DND-41 (cell line): ENCODE measurements at regions not wholly inside any gene's neighbourhood (a gene's known extent, or its start where the extent isn't known, plus 50 kb on each side); places are given as distances from the start of the nearest gene placed in this dataset.
"Not testable (repeated sequence)": the region's sequence is repeated elsewhere in the genome, so short reads cannot be mapped to it uniquely, and the experiment has no call there.

Experiments used
- ATAC-seq: fragments of 200-7000 bp; cut with Tn5 transposase; 3 replicates; pipeline ENCODE4 v1.9.1; 2021; ENCODE audit warnings: low read depth; ENCODE audit not compliant: insufficient read depth
- DNase-seq: peaks from one replicate; pipeline ENCODE4 v3.0.0-alpha.2; 2020
- H2AFZ ChIP-seq: 2 replicates; pipeline ENCODE4 v1.6.0; 2012; ENCODE audit warnings: low read depth, low read length
- H3K27ac ChIP-seq: 2 replicates; pipeline ENCODE4 v1.5.1; 2012; ENCODE audit warnings: low read length, inconsistent platforms
- H3K27me3 ChIP-seq: fragments of 200-600 bp; sonication (generic); 2 replicates; pipeline ENCODE4 v1.6.0; 2012; ENCODE audit warnings: low read length, mild to moderate bottlenecking, inconsistent platforms; ENCODE audit not compliant: insufficient read depth, poor library complexity
- H3K36me3 ChIP-seq: 2 replicates; pipeline ENCODE4 v1.5.1; 2012; ENCODE audit warnings: low read length, inconsistent platforms; ENCODE audit not compliant: insufficient read depth
- H3K4me1 ChIP-seq: 2 replicates; pipeline ENCODE4 v1.5.1; 2012; ENCODE audit warnings: mild to moderate bottlenecking, low read length; ENCODE audit not compliant: insufficient read depth
- H3K4me2 ChIP-seq: 2 replicates; pipeline ENCODE4 v1.6.0; 2012; ENCODE audit warnings: mild to moderate bottlenecking, moderate library complexity, low read length, inconsistent platforms; ENCODE audit not compliant: insufficient read depth
- H3K4me3 ChIP-seq, 2 experiments: fragments of 200-600 bp in 1 of 2; shearing (Covaris generic) in 1 of 2; 2 replicates each; pipeline ENCODE4 v1.5.1; 2012 to 2016; ENCODE audit warnings: inconsistent platforms in 2 of 2, low read length in 2 of 2, mild to moderate bottlenecking in 2 of 2, low read depth in 1 of 2, moderate library complexity in 1 of 2
- H3K79me2 ChIP-seq: 2 replicates; pipeline ENCODE4 v1.6.0; 2012; ENCODE audit warnings: low read length, inconsistent platforms; ENCODE audit not compliant: insufficient read depth
- H3K9ac ChIP-seq: 2 replicates; pipeline ENCODE4 v1.6.0; 2012; ENCODE audit warnings: low read depth, mild to moderate bottlenecking, inconsistent platforms, low read length, moderate library complexity
- H3K9me3 ChIP-seq: 2 replicates; pipeline ENCODE4 v1.5.1; 2012; ENCODE audit warnings: low read length, moderate library complexity, mild to moderate bottlenecking, inconsistent platforms; ENCODE audit not compliant: insufficient read depth, severe bottlenecking
- H4K20me1 ChIP-seq: 2 replicates; pipeline ENCODE4 v1.6.0; 2012; ENCODE audit warnings: low read length; ENCODE audit not compliant: insufficient read depth
- EZH2 ChIP-seq: IDR thresholded peaks from 3 replicates; pipeline ENCODE4 v1.6.1; 2012; ENCODE audit warnings: borderline replicate concordance, low read depth, mild to moderate bottlenecking, moderate library complexity, low read length, inconsistent platforms; ENCODE audit not compliant: severe bottlenecking
- TF ChIP-seq, protein P1 (sequence below): IDR thresholded peaks from 2 replicates; pipeline ENCODE4 v1.5.1; 2012; ENCODE audit warnings: borderline replicate concordance, low read length, moderate library complexity, mild to moderate bottlenecking; ENCODE audit not compliant: poor library complexity, severe bottlenecking; ENCODE audit errors: extremely low read depth

DNA sequence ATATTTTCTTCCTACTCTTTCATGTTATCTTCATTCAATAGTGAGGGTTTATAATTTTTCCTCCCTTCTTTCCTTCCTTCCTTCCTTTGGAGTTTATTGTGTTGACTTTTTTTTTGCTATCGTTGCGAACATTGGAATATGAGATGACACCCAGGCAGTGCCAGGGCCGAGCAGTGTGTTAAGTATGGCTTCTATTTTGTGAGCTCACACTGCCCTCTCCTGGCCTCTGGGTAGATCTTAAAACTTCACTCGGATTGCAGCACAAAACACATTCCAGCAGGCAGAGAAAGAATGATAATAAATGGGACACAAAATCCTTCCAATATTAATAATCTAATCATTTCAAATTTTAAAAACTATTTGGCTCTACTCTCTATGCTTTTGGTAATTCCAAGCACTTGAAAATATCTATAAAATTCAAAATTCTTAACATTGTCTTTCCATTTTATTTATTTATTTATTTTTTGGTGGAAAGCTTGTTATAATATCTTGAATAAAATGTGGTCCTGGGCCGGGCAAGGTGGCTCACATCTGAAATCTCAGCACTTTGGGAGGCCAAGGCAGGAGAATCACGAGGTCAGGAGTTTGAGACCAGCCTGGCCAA, 147.4 kb upstream of the OLIG3 start:
- ATAC-seq: peak; percentile 85
- no peak overlapping the region for H3K4me2 ChIP-seq
- TF ChIP-seq EZH2: no peak
- TF ChIP-seq, protein P1, sequence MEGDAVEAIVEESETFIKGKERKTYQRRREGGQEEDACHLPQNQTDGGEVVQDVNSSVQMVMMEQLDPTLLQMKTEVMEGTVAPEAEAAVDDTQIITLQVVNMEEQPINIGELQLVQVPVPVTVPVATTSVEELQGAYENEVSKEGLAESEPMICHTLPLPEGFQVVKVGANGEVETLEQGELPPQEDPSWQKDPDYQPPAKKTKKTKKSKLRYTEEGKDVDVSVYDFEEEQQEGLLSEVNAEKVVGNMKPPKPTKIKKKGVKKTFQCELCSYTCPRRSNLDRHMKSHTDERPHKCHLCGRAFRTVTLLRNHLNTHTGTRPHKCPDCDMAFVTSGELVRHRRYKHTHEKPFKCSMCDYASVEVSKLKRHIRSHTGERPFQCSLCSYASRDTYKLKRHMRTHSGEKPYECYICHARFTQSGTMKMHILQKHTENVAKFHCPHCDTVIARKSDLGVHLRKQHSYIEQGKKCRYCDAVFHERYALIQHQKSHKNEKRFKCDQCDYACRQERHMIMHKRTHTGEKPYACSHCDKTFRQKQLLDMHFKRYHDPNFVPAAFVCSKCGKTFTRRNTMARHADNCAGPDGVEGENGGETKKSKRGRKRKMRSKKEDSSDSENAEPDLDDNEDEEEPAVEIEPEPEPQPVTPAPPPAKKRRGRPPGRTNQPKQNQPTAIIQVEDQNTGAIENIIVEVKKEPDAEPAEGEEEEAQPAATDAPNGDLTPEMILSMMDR: peak; percentile 82
- peaks cover 53% of the 10 kb centered on the region for H3K4me1 ChIP-seq
- no peaks in the 10 kb centered on the region for H3K9me3 ChIP-seq
- H3K27me3 ChIP-seq: no peaks in the 10 kb centered on the region
- no peaks in the 10 kb centered on the region for H3K36me3 ChIP-seq
- no peak overlapping the region for H2AFZ ChIP-seq
- no peak overlapping the region for H3K9ac ChIP-seq
- no peak overlapping the region for H3K4me3 ChIP-seq
- peak; percentile 81 for DNase-seq
- no peaks in the 10 kb centered on the region for H4K20me1 ChIP-seq
- no peaks in the 10 kb centered on the region for H3K79me2 ChIP-seq
- peak overlapping the region; percentile 42 for H3K27ac ChIP-seq

DNA sequence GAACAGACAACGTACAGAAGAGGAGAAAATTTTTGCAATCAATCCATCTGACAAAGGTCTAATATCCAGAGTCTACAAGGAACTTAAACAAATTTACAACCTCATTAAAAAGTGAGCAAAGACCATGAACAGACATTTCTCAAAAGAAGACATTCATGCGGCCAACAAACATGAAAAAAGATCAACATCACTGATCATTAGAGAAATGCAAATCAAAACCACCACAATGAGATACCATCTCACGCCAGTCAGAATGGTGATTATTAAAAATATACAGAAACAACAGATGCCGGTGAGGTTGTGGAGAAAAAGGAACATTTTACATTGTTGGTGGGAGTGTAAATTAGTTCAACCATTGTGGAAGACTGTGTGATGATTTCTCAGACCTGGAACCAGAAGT, 149.0 kb upstream of the OLIG3 start:
- not testable (repeated sequence) for H3K79me2 ChIP-seq, H4K20me1 ChIP-seq, H3K36me3 ChIP-seq, H3K27ac ChIP-seq, DNase-seq, H3K4me2 ChIP-seq, H3K4me3 ChIP-seq, H2AFZ ChIP-seq, ATAC-seq, H3K27me3 ChIP-seq, H3K9me3 ChIP-seq, H3K9ac ChIP-seq
- H3K4me1 ChIP-seq: peaks cover 38% of the 10 kb centered on the region

DNA sequence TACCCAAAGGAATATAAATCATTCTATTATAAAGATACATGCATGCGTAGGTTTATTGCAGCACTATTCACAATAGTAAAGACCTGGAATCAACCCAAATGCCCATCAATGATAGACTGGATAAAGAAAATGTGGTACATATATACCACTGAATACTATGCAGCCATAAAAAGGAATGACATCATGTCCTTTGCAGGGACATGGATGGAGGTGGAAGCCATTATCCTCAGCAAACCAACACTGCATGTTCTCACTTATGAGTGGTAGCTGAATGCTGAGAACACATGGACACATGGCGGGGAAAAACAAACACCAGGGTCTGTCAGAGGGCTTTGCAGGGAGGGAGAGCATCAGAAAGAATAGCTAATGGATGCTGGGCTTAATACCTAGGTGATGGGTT, 149.4 kb upstream of the OLIG3 start:
- not testable (repeated sequence) for H3K27ac ChIP-seq, ATAC-seq, H3K4me3 ChIP-seq, H3K9ac ChIP-seq, H3K9me3 ChIP-seq, H3K27me3 ChIP-seq, DNase-seq, H2AFZ ChIP-seq, H4K20me1 ChIP-seq, H3K4me2 ChIP-seq, H3K36me3 ChIP-seq, H3K79me2 ChIP-seq
- peaks cover 38% of the 10 kb centered on the region for H3K4me1 ChIP-seq

DNA sequence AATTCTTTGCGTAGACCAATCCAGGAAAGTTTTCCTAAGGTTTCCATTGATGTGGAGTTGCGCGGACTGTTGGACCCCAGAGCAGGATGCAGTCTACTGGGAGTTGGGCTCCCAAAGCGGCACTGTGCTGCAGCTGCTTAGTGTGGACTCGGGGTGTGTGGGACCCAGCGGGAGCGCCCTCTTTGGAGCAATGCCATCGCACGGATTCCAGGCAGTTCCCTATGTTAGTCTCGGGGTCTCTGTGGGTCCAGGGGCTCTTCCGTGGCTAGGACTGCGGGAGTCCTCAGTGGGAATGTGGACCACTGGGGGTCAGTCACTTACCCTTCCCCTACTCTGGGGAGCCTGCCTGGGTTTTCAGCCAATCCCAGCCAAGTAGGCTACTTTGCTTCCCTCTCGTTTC, 151.7 kb upstream of the OLIG3 start:
- TF ChIP-seq EZH2: no peak
- TF ChIP-seq, protein P1: no peak
- H3K27ac ChIP-seq: peak overlapping the region; percentile 8

More for the DNA sequence above, 151.7 kb upstream of the OLIG3 start:
- ATAC-seq (no peak), DNase-seq (no peak)
- Histone ChIP-seq H4K20me1 (no peaks in the 10 kb centered on the region), H3K9me3 (no peaks in the 10 kb centered on the region), H3K36me3 (no peaks in the 10 kb centered on the region), H3K4me3 (no peak overlapping the region), H3K9ac (no peak overlapping the region), H3K4me2 (no peak overlapping the region), H3K27me3 (no peaks in the 10 kb centered on the region), H3K4me1 (peaks cover 22% of the 10 kb centered on the region), H2AFZ (no peak overlapping the region), H3K79me2 (no peaks in the 10 kb centered on the region)
